HG03354 (cell line): ENCODE measurements at regions not wholly inside any gene's neighbourhood (a gene's known extent, or its start where the extent isn't known, plus 50 kb on each side); places are given as distances from the start of the nearest gene placed in this dataset.
"Not testable (repeated sequence)": the region's sequence is repeated elsewhere in the genome, so short reads cannot be mapped to it uniquely, and the experiment has no call there.

Source experiments
- ATAC-seq: cut with Tn5 transposase; IDR thresholded peaks from one replicate; pipeline ENCODE4 v1.9.1; 2021; ENCODE audit warnings: mild to moderate bottlenecking; ENCODE audit not compliant: unreplicated experiment, poor library complexity, severe bottlenecking

DNA sequence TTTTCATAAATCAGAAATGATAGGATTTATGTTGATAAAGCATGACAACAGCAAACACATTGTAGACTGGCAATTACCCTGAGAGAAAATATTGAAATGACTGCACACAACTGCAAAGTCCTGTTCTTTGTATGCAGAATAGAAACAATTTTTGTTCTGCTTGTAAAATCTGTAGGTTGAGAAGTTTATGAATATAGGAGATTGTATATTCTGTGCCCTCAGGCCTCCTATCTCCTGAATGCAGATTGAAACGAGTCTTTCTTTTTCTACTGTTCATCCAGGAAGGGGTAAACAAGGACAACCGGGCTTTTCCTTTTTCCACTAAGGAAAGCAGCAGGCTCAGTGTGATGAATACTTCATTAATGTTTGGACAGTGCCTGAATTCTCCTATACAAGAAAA, 95.0 kb upstream of the HAPLN1 start:
- ATAC-seq, result no peak

DNA sequence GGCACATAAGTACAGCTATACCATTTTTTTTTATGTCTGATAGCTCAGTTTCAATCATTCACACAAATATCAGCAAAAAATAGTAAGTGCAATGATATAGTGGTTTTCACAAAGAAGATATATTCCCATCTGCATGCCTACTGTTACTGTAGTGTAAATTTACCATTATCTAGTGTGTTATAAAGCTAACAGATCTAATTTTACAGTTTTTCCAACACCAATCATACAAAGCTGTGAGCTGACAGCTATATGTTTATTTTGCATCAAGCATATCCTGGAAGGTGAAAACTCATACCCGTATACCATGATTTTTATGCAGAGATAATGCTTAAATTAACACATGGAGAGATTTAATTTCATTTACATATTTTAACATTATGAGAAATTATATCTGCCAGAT, 89.9 kb upstream of the HAPLN1 start:
- no peak for ATAC-seq

- no peak for ATAC-seq
Observed at GRCh38 chr5:83802686-83803085, 82.0 kb upstream of the HAPLN1 start.

DNA sequence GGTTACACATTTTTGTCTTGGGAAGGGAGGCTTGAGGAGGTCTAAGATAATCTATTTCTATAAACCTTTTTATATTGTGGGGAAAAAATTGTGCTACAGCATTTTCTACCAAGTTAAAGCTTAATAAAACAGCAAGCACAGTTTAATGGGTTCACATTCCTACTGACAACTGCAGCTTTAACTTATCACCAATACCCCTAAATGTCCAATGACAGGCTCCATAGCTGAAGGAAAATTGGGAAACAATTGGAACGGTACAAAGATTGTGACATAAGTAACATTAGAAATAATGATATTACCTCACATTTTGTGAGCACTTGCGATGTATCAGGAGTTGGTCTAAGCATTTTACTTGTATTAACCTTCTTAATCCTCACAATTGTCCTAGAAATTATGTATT, 79.5 kb upstream of the HAPLN1 start:
- ATAC-seq, result no peak

- not testable (repeated sequence) for ATAC-seq
Observed at GRCh38 chr5:83799020-83799419, 78.4 kb upstream of the HAPLN1 start.

- ATAC-seq, result no peak
Observed at GRCh38 chr5:83789371-83789770, 68.7 kb upstream of the HAPLN1 start.

DNA sequence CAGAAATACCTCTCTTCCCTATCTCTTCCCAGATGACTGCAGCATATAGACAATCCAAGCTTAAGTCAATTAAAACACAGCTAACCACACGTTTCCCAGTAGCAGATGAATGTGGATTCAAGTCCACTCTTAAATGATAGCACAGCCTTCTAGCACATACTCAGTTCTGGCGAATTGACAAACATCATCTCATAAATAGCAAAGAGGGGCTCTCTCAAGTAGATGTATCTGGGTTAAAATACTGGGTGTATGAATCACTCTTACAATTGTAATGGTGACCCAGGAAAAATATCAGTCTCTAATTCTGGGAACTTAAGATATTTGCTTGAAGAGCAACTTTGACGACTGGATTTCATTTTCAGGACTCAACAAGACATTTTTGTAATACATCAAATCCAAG, 67.0 kb upstream of the HAPLN1 start:
- no peak for ATAC-seq

DNA sequence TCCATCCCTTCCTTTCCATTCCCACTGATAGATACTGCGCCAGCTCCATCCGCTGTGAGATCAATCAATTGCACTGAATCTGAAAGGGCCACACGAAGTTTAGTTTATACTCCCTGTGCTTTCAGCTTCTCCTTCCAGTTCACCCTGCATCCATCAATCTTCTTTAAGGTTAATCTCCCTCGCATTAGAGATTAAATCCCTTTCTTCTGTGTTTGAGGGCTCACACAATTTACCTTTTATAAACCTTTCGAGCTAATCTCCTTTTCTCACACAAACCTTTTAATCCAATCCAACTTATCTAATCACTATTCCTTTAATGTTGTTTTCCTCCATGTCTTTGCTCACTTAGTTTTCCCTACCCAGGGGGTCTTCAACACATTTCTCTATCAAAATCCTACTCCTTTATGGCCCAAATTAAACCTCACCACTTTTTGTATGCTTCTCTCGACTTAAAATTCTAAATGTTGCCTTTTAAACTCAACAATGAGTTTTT, 64.6 kb upstream of the HAPLN1 start:
- ATAC-seq, result no peak

- ATAC-seq, result no peak
Observed at GRCh38 chr5:83780699-83781350, 60.2 kb upstream of the HAPLN1 start.

DNA sequence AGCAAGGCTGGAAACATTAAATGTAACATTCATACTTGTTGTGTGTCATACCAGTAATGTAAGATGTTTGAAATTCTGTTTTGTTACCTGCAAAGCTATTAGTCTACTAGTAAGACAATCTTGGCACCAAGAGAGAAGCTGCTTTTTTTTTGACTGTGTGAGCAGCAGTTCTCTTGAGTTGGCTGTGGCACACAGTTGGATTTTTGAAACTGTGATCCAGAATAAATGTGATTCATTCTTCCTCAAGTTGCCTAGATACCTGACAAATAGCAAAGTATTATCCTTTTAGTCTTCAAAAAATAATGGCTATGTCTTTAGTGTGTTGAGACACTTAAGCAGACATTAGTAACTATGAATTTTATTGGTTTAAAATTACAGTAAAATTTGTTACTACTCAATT, 57.2 kb upstream of the HAPLN1 start:
- ATAC-seq, result no peak

DNA sequence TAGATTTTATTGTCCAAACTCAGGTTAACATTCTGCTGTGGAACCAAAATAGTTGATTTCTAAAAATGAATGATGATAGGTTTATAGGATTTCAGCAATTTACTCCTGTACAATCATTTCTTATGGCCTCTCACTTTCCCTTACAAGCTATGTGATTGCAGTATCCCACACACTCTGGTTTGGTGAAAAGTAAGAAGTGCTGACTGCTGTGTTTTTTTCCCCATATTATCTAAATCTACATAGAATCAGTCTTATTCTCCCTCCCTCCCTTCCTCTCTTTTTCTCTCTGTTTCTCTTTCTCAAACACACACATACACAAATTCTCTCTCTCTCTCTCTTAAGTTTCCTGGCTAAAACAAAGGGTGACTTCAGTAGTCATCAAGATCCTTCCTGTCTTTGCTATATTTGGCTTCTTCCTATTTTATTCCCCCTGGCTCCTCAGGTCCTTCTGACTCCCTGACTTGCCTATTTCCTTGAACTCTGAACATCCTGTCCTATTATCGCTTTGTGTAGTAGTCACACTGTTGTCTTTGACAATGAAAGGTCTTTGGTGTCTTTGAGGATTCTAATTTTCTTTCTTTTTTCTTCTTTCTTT, 55.9 kb upstream of the HAPLN1 start:
- ATAC-seq, result no peak
